ENCODE measurements at regions not wholly inside any gene's neighbourhood (a gene's known extent, or its start where the extent isn't known, plus 50 kb on each side); places are given as distances from the start of the nearest gene placed in this dataset.

DNA sequence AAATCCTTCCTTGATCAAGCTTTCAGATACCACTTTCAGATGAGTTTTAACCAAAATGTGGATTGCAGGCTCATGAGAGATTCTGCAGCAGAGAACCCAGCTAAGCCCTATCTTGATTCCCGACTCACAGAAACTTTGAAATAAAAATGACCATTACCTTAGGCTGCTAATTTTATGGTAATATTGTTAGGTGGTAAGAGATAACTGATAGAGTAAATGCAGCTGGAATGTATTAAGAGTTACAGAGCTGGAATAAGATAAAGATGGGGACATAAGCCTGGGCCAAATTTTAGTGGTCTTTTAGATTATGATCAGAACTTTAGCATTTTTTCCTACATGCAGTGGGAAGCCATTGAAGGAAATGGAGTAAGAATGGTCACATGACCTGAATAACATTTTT lies 1074.0 kb downstream of the CDH11 start:
- no peak overlapping the region for H3K4me2 ChIP-seq
- no peak overlapping the region for H3K4me3 ChIP-seq
- H3K9me3 ChIP-seq (ENCODE audit: low read depth): no peaks in the 10 kb centered on the region
- DNase-seq (ENCODE audit: low spot score): no peak
- H3K79me2 ChIP-seq: no peaks in the 10 kb centered on the region
- no peak for TF ChIP-seq EZH2phosphoT487 (IDR thresholded peaks at IDR 0.05; ENCODE audit: low read depth, severe bottlenecking, unreplicated experiment)
- TF ChIP-seq, protein P1, sequence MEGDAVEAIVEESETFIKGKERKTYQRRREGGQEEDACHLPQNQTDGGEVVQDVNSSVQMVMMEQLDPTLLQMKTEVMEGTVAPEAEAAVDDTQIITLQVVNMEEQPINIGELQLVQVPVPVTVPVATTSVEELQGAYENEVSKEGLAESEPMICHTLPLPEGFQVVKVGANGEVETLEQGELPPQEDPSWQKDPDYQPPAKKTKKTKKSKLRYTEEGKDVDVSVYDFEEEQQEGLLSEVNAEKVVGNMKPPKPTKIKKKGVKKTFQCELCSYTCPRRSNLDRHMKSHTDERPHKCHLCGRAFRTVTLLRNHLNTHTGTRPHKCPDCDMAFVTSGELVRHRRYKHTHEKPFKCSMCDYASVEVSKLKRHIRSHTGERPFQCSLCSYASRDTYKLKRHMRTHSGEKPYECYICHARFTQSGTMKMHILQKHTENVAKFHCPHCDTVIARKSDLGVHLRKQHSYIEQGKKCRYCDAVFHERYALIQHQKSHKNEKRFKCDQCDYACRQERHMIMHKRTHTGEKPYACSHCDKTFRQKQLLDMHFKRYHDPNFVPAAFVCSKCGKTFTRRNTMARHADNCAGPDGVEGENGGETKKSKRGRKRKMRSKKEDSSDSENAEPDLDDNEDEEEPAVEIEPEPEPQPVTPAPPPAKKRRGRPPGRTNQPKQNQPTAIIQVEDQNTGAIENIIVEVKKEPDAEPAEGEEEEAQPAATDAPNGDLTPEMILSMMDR (IDR thresholded peaks at IDR 0.05; ENCODE audit: poor library complexity): no peak
- TF ChIP-seq EZH2 (IDR thresholded peaks at IDR 0.05; ENCODE audit: borderline replicate concordance): no peak
- H4K20me1 ChIP-seq (ENCODE audit: insufficient read depth, poor library complexity, severe bottlenecking): no peaks in the 10 kb centered on the region
- no peaks in the 10 kb centered on the region for H3K9me2 ChIP-seq (replicated peaks; ENCODE audit: insufficient read depth)
- WGBS (ENCODE audit: low lambda C conversion rate, missing lambda C conversion rate): 45% methylated on average over 1 of the region's 1 CpG
- H3K27ac ChIP-seq: no peak overlapping the region
- H2AFZ ChIP-seq: no peak overlapping the region
- H3K27me3 ChIP-seq: no peaks in the 10 kb centered on the region
- no peaks in the 10 kb centered on the region for H3K4me1 ChIP-seq (ENCODE audit: insufficient read depth)
- no peaks in the 10 kb centered on the region for H3K36me3 ChIP-seq (replicated peaks; ENCODE audit: insufficient read depth, low read depth)

DNA sequence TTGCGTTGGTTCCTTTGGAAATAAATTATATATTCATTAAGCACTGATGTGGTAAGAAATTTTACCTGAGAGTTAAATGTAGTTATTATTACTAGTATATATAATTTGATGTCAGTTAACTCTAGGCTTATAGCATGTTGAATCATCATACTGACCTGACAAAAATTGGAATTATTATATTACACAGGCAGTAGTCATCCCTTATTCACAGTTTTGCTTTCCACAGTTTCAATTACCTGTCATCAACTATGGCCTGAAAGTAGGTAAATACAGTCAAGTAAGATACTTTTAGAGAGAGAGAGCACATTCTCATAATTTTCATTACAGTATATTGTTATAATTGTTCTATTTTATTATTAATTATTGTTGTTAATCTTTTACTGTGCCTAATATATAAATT lies 1074.7 kb downstream of the CDH11 start:
- Histone ChIP-seq H3K9me2 (replicated peaks; ENCODE audit: insufficient read depth) (no peaks in the 10 kb centered on the region), H3K27me3 (no peaks in the 10 kb centered on the region), H4K20me1 (ENCODE audit: insufficient read depth, poor library complexity, severe bottlenecking) (no peaks in the 10 kb centered on the region), H3K79me2 (no peaks in the 10 kb centered on the region), H3K4me3 (no peak overlapping the region), H3K4me2 (no peak overlapping the region), H3K36me3 (replicated peaks; ENCODE audit: insufficient read depth, low read depth) (no peaks in the 10 kb centered on the region), H3K27ac (no peak overlapping the region), H3K4me1 (ENCODE audit: insufficient read depth) (no peaks in the 10 kb centered on the region), H2AFZ (no peak overlapping the region), H3K9me3 (ENCODE audit: low read depth) (no peaks in the 10 kb centered on the region)
- no peak for DNase-seq (ENCODE audit: low spot score)
- TF ChIP-seq EZH2phosphoT487 (IDR thresholded peaks at IDR 0.05; ENCODE audit: low read depth, severe bottlenecking, unreplicated experiment): no peak
- 93% methylated on average over 1 of the region's 1 CpG for WGBS (ENCODE audit: low lambda C conversion rate, missing lambda C conversion rate)

DNA sequence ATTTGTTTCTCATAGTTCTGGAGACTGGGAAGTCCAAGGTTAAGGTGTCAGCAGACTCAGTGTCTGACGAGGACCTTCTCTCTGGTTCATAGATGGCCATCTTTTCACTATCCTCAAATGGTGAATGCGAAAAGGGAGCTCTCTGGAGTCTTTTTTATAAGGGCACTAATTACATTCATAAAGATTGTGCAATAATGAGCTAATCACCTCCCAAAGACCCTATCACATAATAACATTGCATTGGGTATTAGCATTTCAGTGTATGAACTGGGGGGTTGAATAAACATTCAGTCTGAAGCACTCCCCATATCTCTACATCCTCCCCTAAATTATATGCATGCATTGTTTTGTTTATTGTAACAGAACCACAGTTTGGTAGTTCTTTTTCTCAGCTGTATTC lies 1086.5 kb downstream of the CDH11 start:
- Histone ChIP-seq H3K4me2 (no peak overlapping the region), H3K9me2 (replicated peaks; ENCODE audit: insufficient read depth) (no peaks in the 10 kb centered on the region), H3K4me3 (no peak overlapping the region), H3K36me3 (replicated peaks; ENCODE audit: insufficient read depth, low read depth) (no peaks in the 10 kb centered on the region), H4K20me1 (ENCODE audit: insufficient read depth, poor library complexity, severe bottlenecking) (no peaks in the 10 kb centered on the region), H3K27ac (no peak overlapping the region), H3K4me1 (ENCODE audit: insufficient read depth) (no peaks in the 10 kb centered on the region), H3K27me3 (no peaks in the 10 kb centered on the region), H2AFZ (no peak overlapping the region), H3K79me2 (no peaks in the 10 kb centered on the region), H3K9me3 (ENCODE audit: low read depth) (no peaks in the 10 kb centered on the region)
- TF ChIP-seq, protein P1 (IDR thresholded peaks at IDR 0.05; ENCODE audit: poor library complexity): no peak
- TF ChIP-seq EZH2phosphoT487 (IDR thresholded peaks at IDR 0.05; ENCODE audit: low read depth, severe bottlenecking, unreplicated experiment) (no peak), EZH2 (IDR thresholded peaks at IDR 0.05; ENCODE audit: borderline replicate concordance) (no peak)
- no peak for DNase-seq (ENCODE audit: low spot score)
- 86% methylated on average over 2 of the region's 2 CpGs for WGBS (ENCODE audit: low lambda C conversion rate, missing lambda C conversion rate)

DNA sequence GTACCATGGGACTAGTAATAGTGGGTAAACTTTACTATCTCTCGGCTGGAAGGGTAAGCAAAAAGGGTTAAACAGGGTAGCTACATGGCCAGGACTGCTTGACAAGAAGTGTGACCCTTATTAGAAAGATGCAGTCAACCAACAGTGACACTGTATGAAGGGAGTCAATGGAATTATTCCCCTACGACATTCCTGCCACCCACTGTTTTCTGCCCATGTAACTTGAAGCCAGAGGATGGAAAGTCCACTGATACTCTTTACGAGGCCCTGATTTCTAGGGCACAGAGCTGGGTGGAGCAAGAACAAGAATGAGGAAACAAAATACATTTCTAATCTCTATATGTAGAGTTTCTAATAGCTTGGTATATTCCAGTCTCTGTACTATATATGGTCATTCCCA lies 1102.5 kb downstream of the CDH11 start:
- H3K79me2 ChIP-seq: no peaks in the 10 kb centered on the region
- no peaks in the 10 kb centered on the region for H4K20me1 ChIP-seq (ENCODE audit: insufficient read depth, poor library complexity, severe bottlenecking)
- H3K27ac ChIP-seq: no peak overlapping the region
- H3K4me3 ChIP-seq: no peak overlapping the region
- H3K9me2 ChIP-seq (replicated peaks; ENCODE audit: insufficient read depth): no peaks in the 10 kb centered on the region
- H2AFZ ChIP-seq: no peak overlapping the region
- no peaks in the 10 kb centered on the region for H3K36me3 ChIP-seq (replicated peaks; ENCODE audit: insufficient read depth, low read depth)
- no peaks in the 10 kb centered on the region for H3K27me3 ChIP-seq
- H3K4me2 ChIP-seq: no peak overlapping the region
- H3K4me1 ChIP-seq (ENCODE audit: insufficient read depth): no peaks in the 10 kb centered on the region
- DNase-seq (ENCODE audit: low spot score): no peak
- TF ChIP-seq, protein P1 (IDR thresholded peaks at IDR 0.05; ENCODE audit: poor library complexity): no peak
- TF ChIP-seq EZH2 (IDR thresholded peaks at IDR 0.05; ENCODE audit: borderline replicate concordance) (no peak), EZH2phosphoT487 (IDR thresholded peaks at IDR 0.05; ENCODE audit: low read depth, severe bottlenecking, unreplicated experiment) (no peak)
- WGBS (ENCODE audit: low lambda C conversion rate, missing lambda C conversion rate): 71% methylated on average over 3 of the region's 3 CpGs
- no peaks in the 10 kb centered on the region for H3K9me3 ChIP-seq (ENCODE audit: low read depth)
